GM21447 (cell line): ENCODE measurements at regions not wholly inside any gene's neighbourhood (a gene's known extent, or its start where the extent isn't known, plus 50 kb on each side); places are given as distances from the start of the nearest gene placed in this dataset.

Experiments used
- ATAC-seq: cut with Tn5 transposase; IDR thresholded peaks from one replicate; pipeline ENCODE4 v1.9.1; 2021; ENCODE audit not compliant: unreplicated experiment

- ATAC-seq: no peak
These were observed 157.1 kb upstream of the NFIB start for GRCh38 chr9:14471041-14471440.

- no peak for ATAC-seq
These were observed 153.9 kb upstream of the NFIB start for GRCh38 chr9:14467675-14468374.

- ATAC-seq: no peak
These were observed 152.9 kb upstream of the NFIB start for GRCh38 chr9:14466828-14467227.

GRCh38 chr9:14466429-14466818, 152.5 kb upstream of the NFIB start:
- ATAC-seq: no peak

GRCh38 chr9:14462950-14463349, 149.0 kb upstream of the NFIB start:
- no peak for ATAC-seq

- ATAC-seq: no peak
These were observed 141.3 kb upstream of the NFIB start for GRCh38 chr9:14455243-14455642.

- no peak for ATAC-seq
These were observed 139.3 kb upstream of the NFIB start for GRCh38 chr9:14453286-14453685.

- ATAC-seq: no peak
These were observed 138.6 kb upstream of the NFIB start for GRCh38 chr9:14452539-14452938.

GRCh38 chr9:14451949-14452348, 138.0 kb upstream of the NFIB start:
- ATAC-seq: peak; percentile 81

GRCh38 chr9:14447103-14447502, 133.2 kb upstream of the NFIB start:
- ATAC-seq: no peak

- ATAC-seq: no peak
These were observed 132.0 kb upstream of the NFIB start for GRCh38 chr9:14445946-14446345.

- ATAC-seq: no peak
These were observed 129.0 kb upstream of the NFIB start for GRCh38 chr9:14442956-14443355.

- no peak for ATAC-seq
These were observed 128.2 kb upstream of the NFIB start for GRCh38 chr9:14441976-14442651.

GRCh38 chr9:14441115-14441514, 127.2 kb upstream of the NFIB start:
- ATAC-seq: no peak

GRCh38 chr9:14440062-14440461, 126.1 kb upstream of the NFIB start:
- no peak for ATAC-seq

- no peak for ATAC-seq
These were observed 125.6 kb upstream of the NFIB start for GRCh38 chr9:14439555-14439954.

GRCh38 chr9:14438232-14439021, 124.5 kb upstream of the NFIB start:
- no peak for ATAC-seq

GRCh38 chr9:14437354-14438231, 123.7 kb upstream of the NFIB start:
- ATAC-seq: no peak

- no peak for ATAC-seq
These were observed 121.9 kb upstream of the NFIB start for GRCh38 chr9:14435871-14436270.

- no peak for ATAC-seq
These were observed 121.2 kb upstream of the NFIB start for GRCh38 chr9:14434971-14435718.
